Ishikawa (cell line): ENCODE measurements at regions not wholly inside any gene's neighbourhood (a gene's known extent, or its start where the extent isn't known, plus 50 kb on each side); places are given as distances from the start of the nearest gene placed in this dataset.

Experiments
- CREB1 ChIP-seq: IDR thresholded peaks from 2 replicates; pipeline ENCODE4 v1.6.1; 2012; ENCODE audit warnings: low read depth
- EP300 ChIP-seq: IDR thresholded peaks from 2 replicates; pipeline ENCODE4 v1.6.1; 2012; ENCODE audit warnings: borderline replicate concordance
- NFIC ChIP-seq: IDR thresholded peaks from 2 replicates; pipeline ENCODE4 v1.6.1; 2012
- RAD21 ChIP-seq: IDR thresholded peaks from 2 replicates; pipeline ENCODE4 v1.6.1; 2012; ENCODE audit warnings: low read depth
- ZBTB7A ChIP-seq: IDR thresholded peaks from 2 replicates; pipeline ENCODE4 v1.6.1; 2012; ENCODE audit warnings: low read depth

DNA sequence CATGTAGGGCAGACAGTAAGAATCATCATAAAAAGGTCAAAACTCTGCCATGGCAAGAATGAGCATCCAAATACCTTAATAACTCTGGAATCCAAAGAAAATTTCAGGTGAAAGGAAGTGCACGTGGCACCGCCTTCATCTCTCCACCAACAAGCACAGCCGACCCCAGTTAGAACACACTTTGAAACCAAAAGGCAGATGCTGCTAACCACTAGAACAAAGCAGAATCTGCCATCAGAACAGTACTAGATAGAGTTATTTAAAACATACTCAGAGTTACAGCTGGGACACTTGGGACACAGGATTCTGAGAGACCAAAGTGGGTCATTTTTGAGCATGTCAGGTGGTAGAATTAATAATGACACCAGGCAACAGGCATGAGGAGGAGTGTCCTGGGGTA, 106.7 kb upstream of the SOD1 start:
- no peak for TF ChIP-seq CREB1
- TF ChIP-seq RAD21 = no peak
- no peak for TF ChIP-seq ZBTB7A
- no peak for TF ChIP-seq NFIC
- TF ChIP-seq EP300 = no peak
